GM10266 (cell line): ENCODE measurements at regions not wholly inside any gene's neighbourhood (a gene's known extent, or its start where the extent isn't known, plus 50 kb on each side); places are given as distances from the start of the nearest gene placed in this dataset.
"Not testable (repeated sequence)": the region's sequence is repeated elsewhere in the genome, so short reads cannot be mapped to it uniquely, and the experiment has no call there.

Experiments
- DNase-seq: peaks from one replicate; pipeline ENCODE4 v3.0.0; 2012; ENCODE audit errors: extremely low spot score
- TF ChIP-seq, protein P1 (sequence below): IDR thresholded peaks from 2 replicates; pipeline ENCODE4 v1.5.1; 2012; ENCODE audit warnings: mild to moderate bottlenecking, low read depth; ENCODE audit not compliant: control insufficient read depth, insufficient read depth; ENCODE audit errors: missing control alignments

DNA sequence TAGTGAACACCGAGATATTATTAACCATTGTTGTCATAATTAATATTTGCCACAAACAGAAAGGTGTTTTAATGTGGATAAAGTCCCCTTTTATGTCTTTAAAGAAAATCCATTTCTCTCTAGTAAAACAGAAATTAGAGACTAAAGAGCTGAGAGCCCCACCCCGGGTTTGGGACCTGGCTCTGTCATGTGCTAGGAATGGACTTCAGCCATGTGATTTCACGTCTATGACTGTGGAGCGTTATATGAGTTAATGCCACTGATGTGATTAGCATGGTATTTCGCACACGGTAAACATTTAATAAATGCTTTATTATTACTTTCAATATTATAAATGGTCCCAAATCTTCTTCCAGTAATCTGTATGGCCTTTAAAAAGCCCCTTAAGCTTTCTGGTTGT is 205.0 kb upstream of the NFIA start:
- no peak for DNase-seq
- TF ChIP-seq, protein P1, sequence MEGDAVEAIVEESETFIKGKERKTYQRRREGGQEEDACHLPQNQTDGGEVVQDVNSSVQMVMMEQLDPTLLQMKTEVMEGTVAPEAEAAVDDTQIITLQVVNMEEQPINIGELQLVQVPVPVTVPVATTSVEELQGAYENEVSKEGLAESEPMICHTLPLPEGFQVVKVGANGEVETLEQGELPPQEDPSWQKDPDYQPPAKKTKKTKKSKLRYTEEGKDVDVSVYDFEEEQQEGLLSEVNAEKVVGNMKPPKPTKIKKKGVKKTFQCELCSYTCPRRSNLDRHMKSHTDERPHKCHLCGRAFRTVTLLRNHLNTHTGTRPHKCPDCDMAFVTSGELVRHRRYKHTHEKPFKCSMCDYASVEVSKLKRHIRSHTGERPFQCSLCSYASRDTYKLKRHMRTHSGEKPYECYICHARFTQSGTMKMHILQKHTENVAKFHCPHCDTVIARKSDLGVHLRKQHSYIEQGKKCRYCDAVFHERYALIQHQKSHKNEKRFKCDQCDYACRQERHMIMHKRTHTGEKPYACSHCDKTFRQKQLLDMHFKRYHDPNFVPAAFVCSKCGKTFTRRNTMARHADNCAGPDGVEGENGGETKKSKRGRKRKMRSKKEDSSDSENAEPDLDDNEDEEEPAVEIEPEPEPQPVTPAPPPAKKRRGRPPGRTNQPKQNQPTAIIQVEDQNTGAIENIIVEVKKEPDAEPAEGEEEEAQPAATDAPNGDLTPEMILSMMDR = no peak

DNA sequence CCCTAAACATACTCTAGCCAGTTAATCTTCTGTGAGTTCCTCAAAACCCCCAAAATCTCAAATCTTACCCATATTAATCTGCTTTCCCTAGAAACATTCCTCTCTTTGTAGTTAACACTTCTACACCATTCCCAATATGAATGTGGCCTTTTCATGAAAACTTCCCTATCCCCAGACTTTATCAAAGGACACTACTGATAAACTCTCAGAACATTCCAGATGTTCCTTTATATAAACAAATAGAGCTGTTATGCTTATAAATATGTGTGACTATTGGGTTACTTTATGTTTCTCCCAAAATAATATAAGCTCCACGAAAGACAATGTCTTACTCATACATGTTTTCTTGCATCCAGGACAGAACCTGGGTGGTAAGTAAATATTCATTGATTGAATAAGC is 205.4 kb upstream of the NFIA start:
- no peak for DNase-seq
- TF ChIP-seq, protein P1 = no peak

DNA sequence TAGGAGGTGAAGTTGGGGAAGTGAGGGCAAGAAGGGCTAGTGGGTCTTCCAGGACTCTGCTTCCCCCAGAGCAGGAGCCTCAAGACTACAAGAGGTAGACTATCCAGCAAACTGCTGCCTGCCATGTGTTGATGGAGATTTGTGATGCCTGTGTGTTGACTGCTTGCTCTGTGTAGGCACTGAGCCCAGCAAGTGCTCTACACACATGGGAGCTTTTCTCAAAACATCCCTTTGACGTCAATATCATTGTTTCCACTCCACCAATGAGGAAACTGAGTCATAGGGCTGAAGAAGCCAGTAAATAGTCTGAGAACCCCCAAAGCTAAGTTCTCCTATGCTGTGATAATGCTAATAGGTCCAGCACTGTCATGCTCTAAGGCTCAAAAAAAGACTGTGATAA is 207.2 kb upstream of the NFIA start:
- TF ChIP-seq, protein P1 = no peak
- no peak for DNase-seq

DNA sequence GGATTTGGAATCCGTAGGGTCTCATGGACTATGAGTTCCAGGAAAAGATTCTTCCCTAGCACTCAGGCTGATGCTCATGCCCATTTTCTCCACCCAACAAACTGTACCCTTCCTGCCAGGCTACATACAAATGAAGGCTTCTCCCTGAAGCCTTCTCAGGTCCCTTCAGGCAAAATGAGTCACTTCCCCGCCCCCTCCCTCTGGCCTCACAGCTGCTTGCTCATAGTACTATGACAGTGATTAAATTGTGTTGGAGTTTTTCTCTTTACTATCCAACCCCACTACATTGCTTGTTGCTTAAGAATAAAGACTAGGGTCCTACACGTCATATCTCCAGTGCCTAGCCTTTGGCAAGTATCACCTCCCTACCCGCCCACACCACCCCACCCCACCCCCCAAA is 207.6 kb upstream of the NFIA start:
- DNase-seq = no peak
- TF ChIP-seq, protein P1 = no peak

DNA sequence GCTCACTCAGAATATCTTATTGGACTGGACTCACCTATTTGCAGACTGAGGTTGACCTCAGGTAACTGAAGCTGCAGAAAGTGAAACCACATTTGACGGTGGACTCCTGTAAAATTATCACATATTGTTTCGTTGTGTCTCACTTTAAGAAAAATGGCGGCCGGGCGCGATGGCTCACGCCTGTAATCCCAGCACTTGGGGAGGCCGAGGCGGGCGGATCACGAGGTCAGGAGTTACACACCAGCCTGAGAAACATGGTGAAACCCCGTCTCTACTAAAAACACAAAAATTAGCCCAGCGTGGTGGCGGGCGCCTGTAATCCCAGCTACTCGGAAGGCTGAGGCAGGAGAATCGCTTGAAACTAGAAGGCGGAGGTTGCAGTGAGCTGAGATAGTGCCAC is 209.0 kb upstream of the NFIA start:
- not testable (repeated sequence) for DNase-seq

DNA sequence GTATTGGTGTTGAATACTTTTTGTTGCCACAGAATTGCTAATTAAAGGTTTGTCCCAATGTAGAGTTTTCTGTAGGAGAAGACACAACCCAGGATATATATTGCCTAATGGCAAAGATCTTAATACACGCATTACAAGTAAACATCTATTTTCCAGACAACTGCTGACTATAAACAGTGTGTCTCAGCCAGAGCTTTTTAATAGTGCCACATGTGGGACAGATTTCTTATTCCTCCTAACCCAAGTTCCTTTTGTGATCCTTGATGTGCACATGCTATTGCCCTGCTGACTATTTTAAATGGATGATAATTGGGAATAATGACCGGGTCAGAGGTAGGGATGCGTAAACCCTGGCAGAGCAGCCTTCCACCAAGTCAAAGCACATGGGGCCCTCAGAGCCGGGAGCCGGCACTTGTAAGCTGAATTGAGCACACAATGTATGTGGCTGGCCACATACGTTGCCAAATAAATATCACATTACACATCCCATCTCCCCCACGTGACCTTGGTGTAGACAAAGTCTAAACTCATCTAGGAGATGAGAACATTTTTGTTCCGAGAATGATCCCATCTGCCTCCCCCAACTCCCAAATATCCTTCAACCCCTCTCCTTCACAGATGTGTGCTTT is 209.8 kb upstream of the NFIA start:
- no peak for DNase-seq
- TF ChIP-seq, protein P1 = no peak

DNA sequence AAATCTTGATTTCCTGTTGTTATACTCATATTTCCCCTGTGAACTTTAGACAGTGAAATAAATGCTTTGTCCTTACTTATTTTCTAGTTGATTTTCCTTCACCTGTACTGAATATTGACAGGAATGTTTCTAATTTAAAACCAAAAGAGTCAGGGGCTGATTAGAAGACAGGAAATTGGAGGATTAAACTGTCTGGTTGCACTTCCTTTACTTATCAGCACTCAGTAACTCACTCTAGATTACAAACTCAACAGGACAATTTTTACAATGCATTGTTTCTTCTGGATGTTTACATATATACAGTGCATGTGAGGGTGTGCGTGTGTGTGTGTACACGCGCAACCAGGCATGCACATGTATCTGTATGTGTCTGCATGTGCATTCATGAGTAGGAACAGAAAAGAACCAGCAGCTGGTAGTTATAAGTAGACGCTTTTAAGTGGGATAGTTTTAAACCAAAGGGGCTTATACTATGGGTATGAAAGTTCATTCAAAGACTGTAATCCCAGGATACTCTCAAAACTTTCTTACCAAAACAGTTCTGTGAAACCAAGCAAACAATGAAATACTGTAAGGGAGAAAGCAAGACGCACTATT is 212.0 kb upstream of the NFIA start:
- no peak for DNase-seq
- TF ChIP-seq, protein P1 = no peak
